ENCODE measurements at regions not wholly inside any gene's neighbourhood (a gene's known extent, or its start where the extent isn't known, plus 50 kb on each side); places are given as distances from the start of the nearest gene placed in this dataset.

- no peak for TF ChIP-seq EZH2phosphoT487 (IDR thresholded peaks at IDR 0.05; ENCODE audit: insufficient read depth, low read depth)
- no peak for TF ChIP-seq EZH2 (IDR thresholded peaks at IDR 0.05; ENCODE audit: insufficient read depth, poor library complexity, severe bottlenecking)
Observed at GRCh38 chr22:48494968-48495750, 1332.5 kb downstream of the BRD1 start.
